Omental fat pad (tissue), 3 donors: ENCODE measurements at regions not wholly inside any gene's neighbourhood (a gene's known extent, or its start where the extent isn't known, plus 50 kb on each side); places are given as distances from the start of the nearest gene placed in this dataset.

Experiments
- ATAC-seq: fragments of 150-250 bp; one replicate; pipeline ENCODE4 v1.9.1; 2016; ENCODE audit warnings: mild to moderate bottlenecking, moderate library complexity; ENCODE audit not compliant: low FRiP score
- DNase-seq: peaks from one replicate; pipeline ENCODE4 v3.0.0-alpha.2; 2019; ENCODE audit warnings: low spot score
- TF ChIP-seq, protein P1 (sequence below), 3 donors: fragments of 450-650 bp; IDR thresholded peaks; one replicate each; pipeline ENCODE4 v1.5.1; 2016 to 2017; ENCODE audit warnings: antibody characterized with exemption in 3 of 3, mild to moderate bottlenecking in 3 of 3, moderate library complexity in 2 of 3

DNA sequence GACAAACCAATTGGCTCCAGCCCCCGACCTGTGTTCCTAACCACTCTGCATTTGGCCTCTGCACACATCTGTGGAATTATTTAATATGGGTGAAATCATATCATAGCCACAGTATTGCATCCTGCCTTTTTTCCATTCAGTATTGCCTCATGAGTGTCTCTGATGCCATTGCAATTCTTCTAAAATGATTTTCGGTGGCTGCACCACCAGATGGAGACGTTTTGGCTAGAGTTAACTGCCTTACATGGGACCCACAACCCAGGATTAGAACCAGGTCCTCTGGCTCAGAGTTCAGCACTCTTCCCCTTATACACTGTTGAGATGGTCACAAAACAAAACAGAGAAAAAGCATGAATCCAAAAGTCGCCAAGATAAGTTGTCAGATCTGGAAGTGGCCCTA lies 180.8 kb downstream of the EMX2 start:
- TF ChIP-seq, protein P1, sequence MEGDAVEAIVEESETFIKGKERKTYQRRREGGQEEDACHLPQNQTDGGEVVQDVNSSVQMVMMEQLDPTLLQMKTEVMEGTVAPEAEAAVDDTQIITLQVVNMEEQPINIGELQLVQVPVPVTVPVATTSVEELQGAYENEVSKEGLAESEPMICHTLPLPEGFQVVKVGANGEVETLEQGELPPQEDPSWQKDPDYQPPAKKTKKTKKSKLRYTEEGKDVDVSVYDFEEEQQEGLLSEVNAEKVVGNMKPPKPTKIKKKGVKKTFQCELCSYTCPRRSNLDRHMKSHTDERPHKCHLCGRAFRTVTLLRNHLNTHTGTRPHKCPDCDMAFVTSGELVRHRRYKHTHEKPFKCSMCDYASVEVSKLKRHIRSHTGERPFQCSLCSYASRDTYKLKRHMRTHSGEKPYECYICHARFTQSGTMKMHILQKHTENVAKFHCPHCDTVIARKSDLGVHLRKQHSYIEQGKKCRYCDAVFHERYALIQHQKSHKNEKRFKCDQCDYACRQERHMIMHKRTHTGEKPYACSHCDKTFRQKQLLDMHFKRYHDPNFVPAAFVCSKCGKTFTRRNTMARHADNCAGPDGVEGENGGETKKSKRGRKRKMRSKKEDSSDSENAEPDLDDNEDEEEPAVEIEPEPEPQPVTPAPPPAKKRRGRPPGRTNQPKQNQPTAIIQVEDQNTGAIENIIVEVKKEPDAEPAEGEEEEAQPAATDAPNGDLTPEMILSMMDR (IDR thresholded peaks at IDR 0.05) = no peak
- DNase-seq (no peak), ATAC-seq (no peak)

DNA sequence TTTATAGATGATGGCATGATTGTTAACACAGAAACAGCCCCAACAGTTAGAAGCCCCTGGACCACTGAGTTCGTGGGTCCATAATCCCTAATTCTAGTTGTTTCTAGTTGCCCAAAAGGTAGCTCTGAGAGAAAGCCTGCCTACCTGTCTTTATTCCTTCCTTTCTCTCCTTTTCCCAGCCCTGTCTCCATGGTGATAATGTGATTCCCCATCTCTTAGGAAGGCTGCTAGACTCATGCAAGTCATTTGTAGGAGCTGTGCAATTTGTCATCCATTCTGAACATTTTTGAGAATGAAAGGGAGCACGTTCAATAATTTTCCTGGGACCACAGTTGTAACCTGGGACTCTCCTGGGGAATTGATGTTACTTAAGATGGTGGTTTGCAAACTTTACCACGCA lies 183.4 kb downstream of the EMX2 start:
- DNase-seq = no peak
- no peak for ATAC-seq
- TF ChIP-seq, protein P1 (IDR thresholded peaks at IDR 0.05) = no peak

DNA sequence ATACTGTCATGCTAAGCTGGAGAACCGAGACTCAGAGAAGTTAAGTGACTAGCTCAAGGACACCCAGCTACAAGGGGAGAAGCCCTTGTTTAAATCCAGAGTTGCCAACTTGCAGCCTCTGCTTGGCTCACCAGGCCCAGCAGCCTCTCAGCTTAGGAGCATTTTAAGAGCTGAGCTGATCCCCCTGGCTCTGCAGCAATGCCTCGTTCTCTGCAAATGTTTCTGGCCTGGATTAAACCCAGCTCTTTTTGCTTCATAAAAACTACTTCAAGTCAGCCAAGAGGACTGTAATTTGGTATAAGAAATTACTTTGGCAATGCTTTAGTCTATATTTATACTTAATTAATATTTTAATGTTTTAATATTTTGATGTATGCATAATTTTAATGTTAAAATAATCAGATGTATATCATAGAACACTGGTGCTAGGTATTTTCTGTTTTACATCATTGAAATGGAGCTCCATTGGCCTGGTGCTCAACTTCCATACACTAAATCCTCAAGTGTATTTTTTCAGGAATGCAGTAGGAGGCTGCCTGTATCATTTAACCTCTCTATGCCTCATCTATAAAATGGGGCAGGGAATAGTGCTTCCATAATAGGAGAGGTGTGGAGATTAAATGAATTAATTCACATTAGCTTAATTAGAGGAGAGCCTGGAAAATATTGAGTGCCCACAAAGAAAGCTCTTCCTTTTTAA lies 184.2 kb downstream of the EMX2 start:
- DNase-seq = no peak
- ATAC-seq = no peak
- TF ChIP-seq, protein P1 (IDR thresholded peaks at IDR 0.05) = no peak

DNA sequence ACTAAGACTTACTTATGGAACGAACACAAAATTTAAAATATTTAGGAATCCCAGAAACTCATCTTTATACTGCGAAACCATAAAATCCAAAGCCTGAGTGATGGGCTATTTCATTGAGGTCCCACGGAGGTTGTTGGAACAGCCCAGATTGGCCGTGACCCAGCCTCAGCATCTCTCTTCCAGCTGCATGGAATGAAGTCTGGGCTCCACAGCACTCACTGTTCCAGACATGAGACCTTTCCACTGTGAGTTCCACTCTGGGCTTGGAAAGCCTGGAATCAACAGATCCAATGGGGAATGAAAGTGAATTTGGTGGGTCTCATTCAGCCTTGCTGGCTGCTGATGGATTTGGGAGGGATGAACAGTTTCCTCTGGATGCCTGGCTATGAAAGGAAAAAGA lies 184.9 kb downstream of the EMX2 start:
- no peak for DNase-seq
- TF ChIP-seq, protein P1 (IDR thresholded peaks at IDR 0.05) = no peak
- ATAC-seq = no peak

DNA sequence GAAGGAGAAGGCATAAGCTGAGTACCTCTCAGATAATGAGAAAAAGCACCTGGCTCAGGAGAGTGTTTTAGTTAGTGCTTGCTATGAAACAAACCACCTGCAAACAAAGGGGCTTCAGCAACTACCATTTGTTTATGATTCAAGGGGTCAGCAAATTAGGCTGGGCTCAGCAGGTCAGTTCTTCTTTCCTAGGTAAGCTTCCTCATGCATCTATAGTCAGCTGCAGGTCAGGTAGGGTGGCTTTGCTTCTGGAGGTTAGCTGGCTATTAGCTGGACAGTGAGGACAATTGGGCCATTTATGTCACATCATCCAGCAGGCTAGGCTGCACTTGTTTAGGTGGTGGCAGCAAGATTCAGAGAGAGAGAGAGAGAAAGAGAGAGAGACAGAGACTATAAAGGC lies 185.5 kb downstream of the EMX2 start:
- DNase-seq (no peak), ATAC-seq (no peak)
- TF ChIP-seq, protein P1 (IDR thresholded peaks at IDR 0.05) = no peak

DNA sequence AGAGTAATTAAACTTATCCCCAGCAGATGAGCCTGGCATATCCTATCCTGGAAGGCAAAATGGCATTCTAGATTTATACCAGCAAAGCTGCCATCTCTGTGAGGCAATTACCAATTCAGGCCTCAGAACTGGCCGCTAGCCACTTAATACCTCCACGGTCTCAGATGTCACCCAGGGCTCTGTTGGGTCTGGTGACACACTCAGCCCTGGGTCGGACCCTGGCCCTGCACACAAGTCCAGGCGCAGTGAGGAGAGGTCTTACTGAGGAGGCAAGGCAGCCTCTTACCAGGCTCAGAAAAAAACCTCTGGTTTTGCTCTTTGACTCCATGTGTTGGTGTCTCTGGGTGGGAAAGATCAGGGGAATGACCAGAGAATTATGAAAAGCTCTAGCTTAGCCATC lies 186.6 kb downstream of the EMX2 start:
- ATAC-seq (no peak), DNase-seq (no peak)
- TF ChIP-seq, protein P1 (IDR thresholded peaks at IDR 0.05) = no peak

DNA sequence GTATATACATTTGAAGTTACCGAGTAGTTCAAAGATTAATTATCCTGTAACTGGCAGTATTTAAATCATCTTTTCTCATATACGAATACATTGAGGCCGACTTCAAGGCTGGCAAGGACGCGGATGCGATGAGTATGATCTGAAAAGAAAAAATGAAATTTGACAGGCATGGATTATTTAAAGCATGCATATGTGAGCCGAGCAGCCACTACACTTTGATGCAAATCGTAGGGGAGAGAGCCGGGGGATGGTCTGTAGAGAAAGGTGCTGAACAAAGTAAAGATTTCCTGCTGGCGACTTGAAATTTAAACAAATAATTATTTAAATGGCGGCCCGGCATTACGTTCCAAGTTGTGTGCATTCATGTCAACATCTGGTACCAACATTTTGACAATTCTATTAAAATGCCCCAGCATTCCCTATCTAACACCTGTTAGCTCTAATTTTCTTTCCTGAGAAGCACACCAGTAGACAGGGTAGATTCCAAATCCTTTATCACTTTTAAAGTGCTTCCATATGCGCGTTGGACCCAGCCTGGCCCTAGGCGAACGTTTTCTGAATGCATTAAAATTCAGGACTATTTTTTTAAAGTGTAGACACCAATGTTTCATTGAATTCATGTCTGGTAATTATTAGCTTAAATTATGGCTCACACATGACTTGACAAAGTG lies 188.7 kb downstream of the EMX2 start:
- ATAC-seq = no peak
- TF ChIP-seq, protein P1 (IDR thresholded peaks at IDR 0.05) = no peak
- no peak for DNase-seq
